GM12873 (cell line): ENCODE measurements at regions not wholly inside any gene's neighbourhood (a gene's known extent, or its start where the extent isn't known, plus 50 kb on each side); places are given as distances from the start of the nearest gene placed in this dataset.

Experiments
- CTCF ChIP-seq: IDR thresholded peaks from 2 replicates; pipeline ENCODE4 v1.5.1; 2012; ENCODE audit warnings: low read depth, mild to moderate bottlenecking, moderate library complexity, low read length, control low read depth; ENCODE audit not compliant: insufficient read depth; ENCODE audit errors: missing control alignments

GRCh38 chrX:857376-857775 lies 226.8 kb downstream of the SHOX start:
- no peak for TF ChIP-seq CTCF

GRCh38 chrX:856566-857290 lies 226.1 kb downstream of the SHOX start:
- TF ChIP-seq CTCF = no peak

- no peak for TF ChIP-seq CTCF
Measured at GRCh38 chrX:853304-853703, 222.7 kb downstream of the SHOX start.

GRCh38 chrX:850471-850916 lies 219.9 kb downstream of the SHOX start:
- no peak for TF ChIP-seq CTCF

GRCh38 chrX:848386-848785 lies 217.8 kb downstream of the SHOX start:
- no peak for TF ChIP-seq CTCF

- TF ChIP-seq CTCF = no peak
Measured at GRCh38 chrX:843306-843705, 212.7 kb downstream of the SHOX start.

GRCh38 chrX:840556-840955 lies 210.0 kb downstream of the SHOX start:
- TF ChIP-seq CTCF = no peak
